PFSK-1 (cell line): ENCODE measurements at regions not wholly inside any gene's neighbourhood (a gene's known extent, or its start where the extent isn't known, plus 50 kb on each side); places are given as distances from the start of the nearest gene placed in this dataset.

ENCODE experiments used
- FOXP2 ChIP-seq: optimal IDR thresholded peaks from 2 replicates; pipeline ENCODE3; 2011; ENCODE audit warnings: borderline replicate concordance, control low read depth, inconsistent platforms; ENCODE audit not compliant: insufficient read depth; ENCODE audit errors: extremely low read length, extremely low read depth
- POLR2AphosphoS5 ChIP-seq: IDR thresholded peaks from 2 replicates; pipeline ENCODE4 v1.6.1; 2012; ENCODE audit warnings: low read depth, mild to moderate bottlenecking, control low read depth, low read length, moderate library complexity
- SIN3A ChIP-seq: IDR thresholded peaks from 2 replicates; pipeline ENCODE4 v1.6.1; 2012; ENCODE audit warnings: mild to moderate bottlenecking, low read length, moderate library complexity, borderline replicate concordance; ENCODE audit not compliant: insufficient read depth
- TAF1 ChIP-seq: IDR thresholded peaks from 2 replicates; pipeline ENCODE4 v1.6.1; 2012; ENCODE audit warnings: low read length, control low read depth, borderline replicate concordance; ENCODE audit not compliant: insufficient read depth
- TF ChIP-seq, protein P1 (sequence below), 2 experiments: IDR thresholded peaks; 2 replicates each; pipeline versions ENCODE4 v1.6.1 to v1.8.0; 2011 to 2012; ENCODE audit warnings: low read depth in 2 of 2, low read length in 2 of 2, control low read depth in 1 of 2, inconsistent platforms in 1 of 2, mild to moderate bottlenecking in 1 of 2, moderate library complexity in 1 of 2; ENCODE audit not compliant: insufficient read depth in 1 of 2

- TF ChIP-seq, protein P1, sequence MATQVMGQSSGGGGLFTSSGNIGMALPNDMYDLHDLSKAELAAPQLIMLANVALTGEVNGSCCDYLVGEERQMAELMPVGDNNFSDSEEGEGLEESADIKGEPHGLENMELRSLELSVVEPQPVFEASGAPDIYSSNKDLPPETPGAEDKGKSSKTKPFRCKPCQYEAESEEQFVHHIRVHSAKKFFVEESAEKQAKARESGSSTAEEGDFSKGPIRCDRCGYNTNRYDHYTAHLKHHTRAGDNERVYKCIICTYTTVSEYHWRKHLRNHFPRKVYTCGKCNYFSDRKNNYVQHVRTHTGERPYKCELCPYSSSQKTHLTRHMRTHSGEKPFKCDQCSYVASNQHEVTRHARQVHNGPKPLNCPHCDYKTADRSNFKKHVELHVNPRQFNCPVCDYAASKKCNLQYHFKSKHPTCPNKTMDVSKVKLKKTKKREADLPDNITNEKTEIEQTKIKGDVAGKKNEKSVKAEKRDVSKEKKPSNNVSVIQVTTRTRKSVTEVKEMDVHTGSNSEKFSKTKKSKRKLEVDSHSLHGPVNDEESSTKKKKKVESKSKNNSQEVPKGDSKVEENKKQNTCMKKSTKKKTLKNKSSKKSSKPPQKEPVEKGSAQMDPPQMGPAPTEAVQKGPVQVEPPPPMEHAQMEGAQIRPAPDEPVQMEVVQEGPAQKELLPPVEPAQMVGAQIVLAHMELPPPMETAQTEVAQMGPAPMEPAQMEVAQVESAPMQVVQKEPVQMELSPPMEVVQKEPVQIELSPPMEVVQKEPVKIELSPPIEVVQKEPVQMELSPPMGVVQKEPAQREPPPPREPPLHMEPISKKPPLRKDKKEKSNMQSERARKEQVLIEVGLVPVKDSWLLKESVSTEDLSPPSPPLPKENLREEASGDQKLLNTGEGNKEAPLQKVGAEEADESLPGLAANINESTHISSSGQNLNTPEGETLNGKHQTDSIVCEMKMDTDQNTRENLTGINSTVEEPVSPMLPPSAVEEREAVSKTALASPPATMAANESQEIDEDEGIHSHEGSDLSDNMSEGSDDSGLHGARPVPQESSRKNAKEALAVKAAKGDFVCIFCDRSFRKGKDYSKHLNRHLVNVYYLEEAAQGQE (IDR thresholded peaks at IDR 0.05; ENCODE audit: insufficient read depth in 1 of 2, low read depth in 2 of 2, low read length in 2 of 2), result no peak
- TF ChIP-seq TAF1 (no peak), FOXP2 (no peak), POLR2AphosphoS5 (no peak), SIN3A (no peak)
Observed at GRCh38 chr15:61511756-61512155, 282.7 kb upstream of the RORA start.

DNA sequence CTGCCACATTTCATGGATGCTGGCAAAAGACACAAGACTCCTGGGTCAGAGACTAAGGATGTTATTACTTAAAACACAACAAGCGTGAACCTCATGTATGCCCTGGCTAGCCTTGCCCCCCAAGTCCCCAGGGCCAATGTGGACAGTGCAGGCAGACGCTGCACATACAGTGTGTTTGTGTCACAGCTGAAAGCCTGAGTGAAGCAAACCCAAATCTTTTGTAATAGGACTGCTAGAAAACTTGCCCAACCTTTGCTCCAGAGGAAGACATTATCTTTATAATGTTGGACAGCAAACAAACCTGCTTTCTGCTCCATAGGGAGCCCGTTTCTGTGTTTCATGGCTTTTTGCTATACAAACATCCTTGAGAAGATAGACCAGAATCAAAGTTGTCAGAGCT lies 282.0 kb upstream of the RORA start:
- TF ChIP-seq, protein P1 (IDR thresholded peaks at IDR 0.05; ENCODE audit: insufficient read depth in 1 of 2, low read depth in 2 of 2, low read length in 2 of 2), result peak in 1 of 2 experiments; percentile 6; a peak in 1 of 4 replicates
- TF ChIP-seq SIN3A, result no peak
- TF ChIP-seq FOXP2, result no peak
- no peak for TF ChIP-seq POLR2AphosphoS5
- no peak for TF ChIP-seq TAF1

- TF ChIP-seq FOXP2, result no peak
- TF ChIP-seq SIN3A, result no peak
- TF ChIP-seq, protein P1 (IDR thresholded peaks at IDR 0.05; ENCODE audit: insufficient read depth in 1 of 2, low read depth in 2 of 2, low read length in 2 of 2), result no peak
- TF ChIP-seq POLR2AphosphoS5, result no peak
- TF ChIP-seq TAF1, result no peak
Observed at GRCh38 chr15:61509327-61509840, 280.3 kb upstream of the RORA start.

DNA sequence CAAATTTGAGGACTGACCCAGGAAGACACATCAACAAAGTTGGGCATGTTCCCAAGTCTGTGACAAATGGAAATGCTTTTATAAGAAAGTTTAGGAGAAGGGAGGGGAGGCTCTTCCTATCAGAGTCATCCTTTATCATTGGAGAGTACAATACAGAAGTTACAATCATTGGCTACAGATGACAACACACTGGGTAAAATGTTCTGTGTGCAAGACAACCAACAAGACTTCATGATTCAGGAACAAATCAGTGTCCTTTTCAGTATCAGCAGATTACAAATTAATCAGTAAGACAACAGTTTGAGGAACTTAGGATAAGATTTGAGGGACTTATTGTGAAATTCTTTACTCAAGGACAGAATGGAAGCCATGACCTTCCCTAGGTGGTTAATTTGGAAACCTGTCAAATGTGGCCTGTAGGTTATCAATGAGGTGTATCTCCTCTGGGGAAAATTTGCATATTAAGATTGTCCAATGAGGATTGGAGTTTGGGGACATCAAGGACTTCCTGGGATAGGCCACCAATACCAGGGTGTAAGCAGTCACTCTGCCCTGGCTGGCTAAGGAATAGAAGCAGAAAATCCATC lies 274.4 kb upstream of the RORA start:
- TF ChIP-seq TAF1 (no peak), POLR2AphosphoS5 (no peak), SIN3A (no peak), FOXP2 (no peak)
- TF ChIP-seq, protein P1 (IDR thresholded peaks at IDR 0.05; ENCODE audit: insufficient read depth in 1 of 2, low read depth in 2 of 2, low read length in 2 of 2), result no peak

DNA sequence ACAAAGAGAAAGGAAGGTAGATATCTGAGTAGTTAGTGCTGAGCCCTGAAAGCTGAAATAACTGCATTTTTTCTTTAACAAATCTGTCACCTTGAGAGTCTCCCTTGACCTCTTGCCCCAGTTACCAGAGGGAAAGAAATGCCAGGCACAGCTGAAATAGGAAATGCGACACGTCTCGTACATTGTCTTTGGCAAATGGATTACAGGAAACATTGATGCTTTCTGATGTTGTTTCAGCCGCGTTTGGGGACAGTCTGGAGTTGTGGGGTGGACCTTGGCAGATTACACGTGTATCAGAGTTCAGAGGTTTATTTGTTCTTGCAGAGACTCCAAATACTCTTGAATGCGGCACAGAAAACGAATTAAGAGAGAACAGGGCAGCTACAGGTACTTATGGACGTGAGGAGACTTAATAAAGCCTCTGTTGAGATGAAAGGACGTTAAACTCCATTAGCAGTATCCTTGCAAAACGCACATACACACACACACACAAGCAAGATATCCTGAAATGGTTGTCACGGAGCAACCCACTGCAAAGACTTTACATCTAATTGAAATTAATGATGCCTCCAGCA lies 272.8 kb upstream of the RORA start:
- TF ChIP-seq POLR2AphosphoS5 (no peak), FOXP2 (no peak), TAF1 (no peak), SIN3A (no peak)
- TF ChIP-seq, protein P1 (IDR thresholded peaks at IDR 0.05; ENCODE audit: insufficient read depth in 1 of 2, low read depth in 2 of 2, low read length in 2 of 2), result no peak
